C4-2B (cell line): ENCODE measurements at regions not wholly inside any gene's neighbourhood (a gene's known extent, or its start where the extent isn't known, plus 50 kb on each side); places are given as distances from the start of the nearest gene placed in this dataset.

Experiments
- CTCF ChIP-seq: fragments of 450-650 bp; conservative IDR thresholded peaks from 2 replicates; pipeline ENCODE4 v1.5.1; 2017; ENCODE audit warnings: mild to moderate bottlenecking
- ZFX ChIP-seq: fragments of 450-650 bp; IDR thresholded peaks from 2 replicates; pipeline ENCODE4 v1.6.1; 2017

- TF ChIP-seq CTCF (no peak), ZFX (no peak)
Measured at GRCh38 chr12:24360057-24360456, 410.6 kb upstream of the SOX5 start.
